ENCODE measurements at regions not wholly inside any gene's neighbourhood (a gene's known extent, or its start where the extent isn't known, plus 50 kb on each side); places are given as distances from the start of the nearest gene placed in this dataset.

DNA sequence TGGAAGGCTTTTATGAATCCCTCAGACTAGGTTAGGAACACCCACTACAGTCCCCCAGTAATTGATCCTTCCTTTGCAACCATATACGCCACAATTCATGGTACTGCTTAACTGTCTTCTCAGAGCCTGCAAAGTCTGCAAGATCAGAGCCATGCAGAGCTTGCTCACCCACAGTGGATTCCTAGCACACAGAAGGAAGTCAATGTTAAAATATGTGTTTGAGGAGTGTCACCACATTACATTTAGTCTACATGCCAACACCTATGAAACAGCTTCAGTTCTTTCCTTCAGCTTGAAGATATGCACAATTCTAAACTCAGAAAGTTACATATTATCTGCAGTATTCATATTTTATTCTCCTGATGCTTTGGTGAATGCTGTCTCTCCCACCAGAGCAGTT, 138.5 kb downstream of the NDUFA12 start:
- TF ChIP-seq POLR2A (IDR thresholded peaks at IDR 0.05; ENCODE audit: borderline replicate concordance, extremely low read depth, insufficient read depth, insufficient read length), result no peak
- no peak for TF ChIP-seq EZH2 (IDR thresholded peaks at IDR 0.05)
- TF ChIP-seq, protein P1, sequence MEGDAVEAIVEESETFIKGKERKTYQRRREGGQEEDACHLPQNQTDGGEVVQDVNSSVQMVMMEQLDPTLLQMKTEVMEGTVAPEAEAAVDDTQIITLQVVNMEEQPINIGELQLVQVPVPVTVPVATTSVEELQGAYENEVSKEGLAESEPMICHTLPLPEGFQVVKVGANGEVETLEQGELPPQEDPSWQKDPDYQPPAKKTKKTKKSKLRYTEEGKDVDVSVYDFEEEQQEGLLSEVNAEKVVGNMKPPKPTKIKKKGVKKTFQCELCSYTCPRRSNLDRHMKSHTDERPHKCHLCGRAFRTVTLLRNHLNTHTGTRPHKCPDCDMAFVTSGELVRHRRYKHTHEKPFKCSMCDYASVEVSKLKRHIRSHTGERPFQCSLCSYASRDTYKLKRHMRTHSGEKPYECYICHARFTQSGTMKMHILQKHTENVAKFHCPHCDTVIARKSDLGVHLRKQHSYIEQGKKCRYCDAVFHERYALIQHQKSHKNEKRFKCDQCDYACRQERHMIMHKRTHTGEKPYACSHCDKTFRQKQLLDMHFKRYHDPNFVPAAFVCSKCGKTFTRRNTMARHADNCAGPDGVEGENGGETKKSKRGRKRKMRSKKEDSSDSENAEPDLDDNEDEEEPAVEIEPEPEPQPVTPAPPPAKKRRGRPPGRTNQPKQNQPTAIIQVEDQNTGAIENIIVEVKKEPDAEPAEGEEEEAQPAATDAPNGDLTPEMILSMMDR (IDR thresholded peaks at IDR 0.05 in 2 of 3, conservative IDR thresholded peaks at IDR 0.05 in 1 of 3; ENCODE audit: borderline replicate concordance in 1 of 3, insufficient read depth in 1 of 3, low read depth in 2 of 3, low read length in 2 of 3), result no peak
- TF ChIP-seq POLR2AphosphoS5 (IDR thresholded peaks at IDR 0.05; ENCODE audit: low read depth, low read length), result no peak
- TF ChIP-seq YY1 (IDR thresholded peaks at IDR 0.05; ENCODE audit: extremely low read depth, insufficient replicate concordance, low read depth, low read length), result no peak
- TF ChIP-seq, protein P2, sequence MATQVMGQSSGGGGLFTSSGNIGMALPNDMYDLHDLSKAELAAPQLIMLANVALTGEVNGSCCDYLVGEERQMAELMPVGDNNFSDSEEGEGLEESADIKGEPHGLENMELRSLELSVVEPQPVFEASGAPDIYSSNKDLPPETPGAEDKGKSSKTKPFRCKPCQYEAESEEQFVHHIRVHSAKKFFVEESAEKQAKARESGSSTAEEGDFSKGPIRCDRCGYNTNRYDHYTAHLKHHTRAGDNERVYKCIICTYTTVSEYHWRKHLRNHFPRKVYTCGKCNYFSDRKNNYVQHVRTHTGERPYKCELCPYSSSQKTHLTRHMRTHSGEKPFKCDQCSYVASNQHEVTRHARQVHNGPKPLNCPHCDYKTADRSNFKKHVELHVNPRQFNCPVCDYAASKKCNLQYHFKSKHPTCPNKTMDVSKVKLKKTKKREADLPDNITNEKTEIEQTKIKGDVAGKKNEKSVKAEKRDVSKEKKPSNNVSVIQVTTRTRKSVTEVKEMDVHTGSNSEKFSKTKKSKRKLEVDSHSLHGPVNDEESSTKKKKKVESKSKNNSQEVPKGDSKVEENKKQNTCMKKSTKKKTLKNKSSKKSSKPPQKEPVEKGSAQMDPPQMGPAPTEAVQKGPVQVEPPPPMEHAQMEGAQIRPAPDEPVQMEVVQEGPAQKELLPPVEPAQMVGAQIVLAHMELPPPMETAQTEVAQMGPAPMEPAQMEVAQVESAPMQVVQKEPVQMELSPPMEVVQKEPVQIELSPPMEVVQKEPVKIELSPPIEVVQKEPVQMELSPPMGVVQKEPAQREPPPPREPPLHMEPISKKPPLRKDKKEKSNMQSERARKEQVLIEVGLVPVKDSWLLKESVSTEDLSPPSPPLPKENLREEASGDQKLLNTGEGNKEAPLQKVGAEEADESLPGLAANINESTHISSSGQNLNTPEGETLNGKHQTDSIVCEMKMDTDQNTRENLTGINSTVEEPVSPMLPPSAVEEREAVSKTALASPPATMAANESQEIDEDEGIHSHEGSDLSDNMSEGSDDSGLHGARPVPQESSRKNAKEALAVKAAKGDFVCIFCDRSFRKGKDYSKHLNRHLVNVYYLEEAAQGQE (IDR thresholded peaks at IDR 0.05; ENCODE audit: low read depth), result no peak
- TF ChIP-seq, protein P3, sequence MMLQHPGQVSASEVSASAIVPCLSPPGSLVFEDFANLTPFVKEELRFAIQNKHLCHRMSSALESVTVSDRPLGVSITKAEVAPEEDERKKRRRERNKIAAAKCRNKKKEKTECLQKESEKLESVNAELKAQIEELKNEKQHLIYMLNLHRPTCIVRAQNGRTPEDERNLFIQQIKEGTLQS (IDR thresholded peaks at IDR 0.05), result no peak
- TF ChIP-seq EGR1 (IDR thresholded peaks at IDR 0.05; ENCODE audit: low read depth), result no peak
- TF ChIP-seq, protein P4, sequence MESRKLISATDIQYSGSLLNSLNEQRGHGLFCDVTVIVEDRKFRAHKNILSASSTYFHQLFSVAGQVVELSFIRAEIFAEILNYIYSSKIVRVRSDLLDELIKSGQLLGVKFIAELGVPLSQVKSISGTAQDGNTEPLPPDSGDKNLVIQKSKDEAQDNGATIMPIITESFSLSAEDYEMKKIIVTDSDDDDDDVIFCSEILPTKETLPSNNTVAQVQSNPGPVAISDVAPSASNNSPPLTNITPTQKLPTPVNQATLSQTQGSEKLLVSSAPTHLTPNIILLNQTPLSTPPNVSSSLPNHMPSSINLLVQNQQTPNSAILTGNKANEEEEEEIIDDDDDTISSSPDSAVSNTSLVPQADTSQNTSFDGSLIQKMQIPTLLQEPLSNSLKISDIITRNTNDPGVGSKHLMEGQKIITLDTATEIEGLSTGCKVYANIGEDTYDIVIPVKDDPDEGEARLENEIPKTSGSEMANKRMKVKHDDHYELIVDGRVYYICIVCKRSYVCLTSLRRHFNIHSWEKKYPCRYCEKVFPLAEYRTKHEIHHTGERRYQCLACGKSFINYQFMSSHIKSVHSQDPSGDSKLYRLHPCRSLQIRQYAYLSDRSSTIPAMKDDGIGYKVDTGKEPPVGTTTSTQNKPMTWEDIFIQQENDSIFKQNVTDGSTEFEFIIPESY (IDR thresholded peaks at IDR 0.05; ENCODE audit: extremely low read depth, insufficient replicate concordance, low read length), result no peak
- no peak for TF ChIP-seq ZNF274 (IDR thresholded peaks at IDR 0.05; ENCODE audit: low read depth, low read length)
- TF ChIP-seq, protein P5, sequence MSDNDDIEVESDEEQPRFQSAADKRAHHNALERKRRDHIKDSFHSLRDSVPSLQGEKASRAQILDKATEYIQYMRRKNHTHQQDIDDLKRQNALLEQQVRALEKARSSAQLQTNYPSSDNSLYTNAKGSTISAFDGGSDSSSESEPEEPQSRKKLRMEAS (IDR thresholded peaks at IDR 0.05), result no peak
- TF ChIP-seq JUND (IDR thresholded peaks at IDR 0.05), result no peak

Data from HCT116 (cell line).